SK-N-SH (cell line): ENCODE measurements at regions not wholly inside any gene's neighbourhood (a gene's known extent, or its start where the extent isn't known, plus 50 kb on each side); places are given as distances from the start of the nearest gene placed in this dataset.

Source experiments
- CTCF ChIA-PET: fragments of 300-600, 350-600 bp; formaldehyde crosslinking; extraction: SDS; loops from one replicate; lab custom pipeline; 2021; lab: Yijun Ruan, JAX
- POLR2A ChIA-PET: fragments of 350-600 bp; sonication (Branson Sonifier 250); formaldehyde crosslinking; extraction: SDS; loops from one replicate; lab custom pipeline; 2020; ENCODE audit warnings: antibody characterized with exemption, inconsistent platforms; lab: Yijun Ruan, JAX
- DNase-seq: peaks from one replicate; pipeline ENCODE4 v3.0.0; 2012
- H2AFZ ChIP-seq: fragments of 200-600 bp; sonication (generic); 2 replicates; pipeline ENCODE4 v1.8.1; 2016; ENCODE audit warnings: antibody characterized with exemption, mild to moderate bottlenecking, low read depth
- H3F3A ChIP-seq: fragments of 200-600 bp; sonication (generic); replicated peaks from 2 replicates; pipeline ENCODE3; 2016; ENCODE audit warnings: antibody characterized with exemption, mild to moderate bottlenecking; ENCODE audit not compliant: insufficient read depth
- H3K27ac ChIP-seq, 2 experiments: fragments of 200-500 bp in 1 of 2; fragments of 200-600 bp in 1 of 2; sonication (Bioruptor generic) in 1 of 2; sonication (generic), shearing (Covaris generic) in 1 of 2; 2 replicates each; pipeline versions ENCODE4 v1.5.1 to v1.6.1; 2014 to 2016; ENCODE audit warnings: low read depth in 2 of 2, inconsistent platforms in 1 of 2, low read length in 1 of 2, mild to moderate bottlenecking in 1 of 2, mixed read lengths in 1 of 2
- H3K27me3 ChIP-seq: fragments of 200-600 bp; sonication (generic), shearing (Covaris generic); 2 replicates; pipeline ENCODE4 v1.6.1; 2016; ENCODE audit warnings: mixed run types; ENCODE audit not compliant: insufficient read depth
- H3K36me3 ChIP-seq, 2 experiments: fragments of 200-500 bp in 1 of 2; fragments of 200-600 bp in 1 of 2; sonication (Bioruptor generic) in 1 of 2; sonication (generic) in 1 of 2; replicated peaks in 1 of 2; 2 replicates each; pipeline versions ENCODE3 to v1.5.1; 2014 to 2016; ENCODE audit warnings: low read length in 1 of 2, mild to moderate bottlenecking in 1 of 2; ENCODE audit not compliant: insufficient read depth in 2 of 2, control insufficient read depth in 1 of 2
- H3K4me1 ChIP-seq, 2 experiments: fragments of 200-500 bp in 1 of 2; fragments of 200-600 bp in 1 of 2; sonication (Bioruptor generic) in 1 of 2; sonication (generic), shearing (Covaris generic) in 1 of 2; 2 replicates each; pipeline versions ENCODE4 v1.5.1 to v1.6.1; 2014 to 2016; ENCODE audit warnings: low read depth in 1 of 2, low read length in 1 of 2, mixed run types in 1 of 2; ENCODE audit not compliant: insufficient read depth in 2 of 2, control insufficient read depth in 1 of 2
- H3K4me2 ChIP-seq: fragments of 200-600 bp; sonication (generic), shearing (Covaris generic); 2 replicates; pipeline ENCODE4 v1.6.1; 2017; ENCODE audit warnings: mixed run types
- H3K4me3 ChIP-seq, 2 experiments: fragments of 200-500 bp in 1 of 2; fragments of 200-600 bp in 1 of 2; sonication (Bioruptor generic) in 1 of 2; sonication (generic), shearing (Covaris generic) in 1 of 2; 2 replicates each; pipeline versions ENCODE4 v1.5.1 to v1.8.1; 2014 to 2016; ENCODE audit warnings: low read depth in 2 of 2, inconsistent platforms in 1 of 2, low read length in 1 of 2, mild to moderate bottlenecking in 1 of 2, mixed read lengths in 1 of 2, moderate library complexity in 1 of 2
- H3K79me2 ChIP-seq: fragments of 200-600 bp; sonication (generic); 2 replicates; pipeline ENCODE4 v1.8.1; 2017; ENCODE audit warnings: mild to moderate bottlenecking; ENCODE audit not compliant: insufficient read depth
- H3K9ac ChIP-seq: fragments of 200-600 bp; sonication (generic); 2 replicates; pipeline ENCODE4 v1.6.1; 2017; ENCODE audit warnings: mixed run types
- H3K9me2 ChIP-seq: fragments of 200-600 bp; sonication (generic); 2 replicates; pipeline ENCODE4 v1.6.1; 2017; ENCODE audit warnings: mixed run types
- H3K9me3 ChIP-seq: fragments of 200-600 bp; sonication (generic); 2 replicates; pipeline ENCODE4 v1.6.1; 2017; ENCODE audit warnings: mixed run types, mild to moderate bottlenecking, moderate library complexity
- H4K20me1 ChIP-seq: fragments of 200-600 bp; sonication (generic); 2 replicates; pipeline ENCODE4 v1.6.1; 2017; ENCODE audit warnings: mild to moderate bottlenecking, mixed run types; ENCODE audit not compliant: insufficient read depth
- CHD2 ChIP-seq: fragments of 150-350 bp; IDR thresholded peaks from 2 replicates; pipeline ENCODE4 v1.6.1; 2018; ENCODE audit warnings: low read length; ENCODE audit not compliant: partially characterized antibody
- ELF1 ChIP-seq: IDR thresholded peaks from 2 replicates; pipeline ENCODE4 v1.4.0; 2012
- FOXM1 ChIP-seq: IDR thresholded peaks from 2 replicates; pipeline ENCODE4 v1.4.0; 2012; ENCODE audit warnings: low read depth, mild to moderate bottlenecking
- GABPA ChIP-seq: IDR thresholded peaks from 2 replicates; pipeline ENCODE4 v1.4.0; 2012; ENCODE audit warnings: low read depth, mild to moderate bottlenecking
- GATA2 ChIP-seq: sonication (generic); formaldehyde crosslinking; IDR thresholded peaks from 2 replicates; pipeline ENCODE4 v1.5.0; 2020; ENCODE audit warnings: mild to moderate bottlenecking, missing genetic modification reagents
- MXI1 ChIP-seq: IDR thresholded peaks from 2 replicates; pipeline ENCODE4 v1.6.1; 2012; ENCODE audit warnings: mild to moderate bottlenecking, low read depth, low read length, improper control_type of control experiment
- NRF1 ChIP-seq: IDR thresholded peaks from 2 replicates; pipeline ENCODE4 v1.6.1; 2012; ENCODE audit warnings: low read depth, mild to moderate bottlenecking, low read length
- RAD21 ChIP-seq: IDR thresholded peaks from 2 replicates; pipeline ENCODE4 v1.6.1; 2012; ENCODE audit warnings: mild to moderate bottlenecking, low read length
- RCOR1 ChIP-seq: fragments of 150-350 bp; IDR thresholded peaks from 2 replicates; pipeline ENCODE4 v1.6.1; 2017; ENCODE audit warnings: antibody characterized with exemption, low read length
- RXRA ChIP-seq: IDR thresholded peaks from 2 replicates; pipeline ENCODE4 v1.4.0; 2012; ENCODE audit warnings: low read depth, mild to moderate bottlenecking, borderline replicate concordance
- SIN3A ChIP-seq: IDR thresholded peaks from 2 replicates; pipeline ENCODE4 v1.6.1; 2012; ENCODE audit warnings: low read depth, mild to moderate bottlenecking, low read length, moderate library complexity, borderline replicate concordance
- TCF12 ChIP-seq: IDR thresholded peaks from 2 replicates; pipeline ENCODE4 v1.4.0; 2012
- TEAD4 ChIP-seq: IDR thresholded peaks from 2 replicates; pipeline ENCODE4 v1.4.0; 2012; ENCODE audit warnings: mild to moderate bottlenecking, borderline replicate concordance; ENCODE audit not compliant: insufficient read depth
- YY1 ChIP-seq: IDR thresholded peaks from 2 replicates; pipeline ENCODE4 v1.4.0; 2012; ENCODE audit warnings: low read depth, mild to moderate bottlenecking
- WGBS: methylation state at CpG from one replicate; pipeline ENCODE4 v1.1.6; 2017; ENCODE audit warnings: low lambda C conversion rate; 5-methylcytosine and 5-hydroxymethylcytosine counted together
- TF ChIP-seq, protein P1 (sequence below): fragments of 150-350 bp; IDR thresholded peaks from 2 replicates; pipeline ENCODE4 v1.6.1; 2017; ENCODE audit warnings: antibody characterized with exemption, low read length, low read depth, borderline replicate concordance
- TF ChIP-seq, protein P2 (sequence below): fragments of 200-600 bp; sonication (generic); IDR thresholded peaks from 2 replicates; pipeline ENCODE4 v1.6.1; 2017; ENCODE audit warnings: antibody characterized with exemption, mild to moderate bottlenecking, moderate library complexity

DNA sequence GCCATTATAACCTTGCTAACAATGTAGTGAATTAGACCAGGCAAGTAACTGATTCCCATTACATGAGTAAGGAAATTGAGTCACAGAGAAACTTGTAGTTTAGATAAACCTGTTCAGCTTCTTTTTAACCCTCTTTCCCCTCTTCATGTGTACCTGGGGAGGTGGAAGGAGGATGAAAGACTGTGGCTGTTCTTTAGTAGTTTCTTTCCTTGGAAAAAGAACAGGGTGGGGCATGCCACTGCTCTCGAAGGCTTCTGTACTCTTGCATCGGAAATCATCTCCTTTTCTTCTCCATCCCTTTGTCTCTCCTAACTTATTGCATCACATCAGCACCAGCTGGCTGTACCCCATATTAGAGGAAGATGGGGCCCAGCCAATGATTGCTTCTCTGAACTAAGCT lies 171.4 kb downstream of the PPARGC1A start:
- Histone ChIP-seq H3K4me1 (no peaks in the 10 kb centered on the region), H3K4me2 (no peak overlapping the region), H3K36me3 (no peaks in the 10 kb centered on the region), H3F3A (no peaks in the 10 kb centered on the region), H3K9me3 (no peaks in the 10 kb centered on the region), H3K27me3 (no peaks in the 10 kb centered on the region), H3K9me2 (no peaks in the 10 kb centered on the region), H3K79me2 (no peaks in the 10 kb centered on the region), H3K27ac (no peak overlapping the region), H2AFZ (no peak overlapping the region), H3K9ac (no peak overlapping the region), H3K4me3 (no peak overlapping the region), H4K20me1 (no peaks in the 10 kb centered on the region)
- TF ChIP-seq RXRA (no peak), GATA2 (CRISPR knock-in tag) (no peak), TCF12 (no peak), FOXM1 (no peak), GABPA (no peak), MXI1 (no peak), YY1 (no peak), TEAD4 (no peak), ELF1 (no peak), CHD2 (no peak), RAD21 (no peak), SIN3A (no peak), RCOR1 (no peak)
- TF ChIP-seq, protein P1, sequence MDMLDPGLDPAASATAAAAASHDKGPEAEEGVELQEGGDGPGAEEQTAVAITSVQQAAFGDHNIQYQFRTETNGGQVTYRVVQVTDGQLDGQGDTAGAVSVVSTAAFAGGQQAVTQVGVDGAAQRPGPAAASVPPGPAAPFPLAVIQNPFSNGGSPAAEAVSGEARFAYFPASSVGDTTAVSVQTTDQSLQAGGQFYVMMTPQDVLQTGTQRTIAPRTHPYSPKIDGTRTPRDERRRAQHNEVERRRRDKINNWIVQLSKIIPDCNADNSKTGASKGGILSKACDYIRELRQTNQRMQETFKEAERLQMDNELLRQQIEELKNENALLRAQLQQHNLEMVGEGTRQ, result no peak
- DNase-seq, result no peak
- ChIA-PET CTCF (interaction anchor here (0.6 to 1.5 kb wide), 3 partner anchors 11 to 682 kb away, joined by 3 to 9 read pairs (median 3); no protein-coding TSS in a partner anchor), POLR2A (no interaction called here)
- WGBS, result 58% methylated on average over 2 of the region's 2 CpGs

DNA sequence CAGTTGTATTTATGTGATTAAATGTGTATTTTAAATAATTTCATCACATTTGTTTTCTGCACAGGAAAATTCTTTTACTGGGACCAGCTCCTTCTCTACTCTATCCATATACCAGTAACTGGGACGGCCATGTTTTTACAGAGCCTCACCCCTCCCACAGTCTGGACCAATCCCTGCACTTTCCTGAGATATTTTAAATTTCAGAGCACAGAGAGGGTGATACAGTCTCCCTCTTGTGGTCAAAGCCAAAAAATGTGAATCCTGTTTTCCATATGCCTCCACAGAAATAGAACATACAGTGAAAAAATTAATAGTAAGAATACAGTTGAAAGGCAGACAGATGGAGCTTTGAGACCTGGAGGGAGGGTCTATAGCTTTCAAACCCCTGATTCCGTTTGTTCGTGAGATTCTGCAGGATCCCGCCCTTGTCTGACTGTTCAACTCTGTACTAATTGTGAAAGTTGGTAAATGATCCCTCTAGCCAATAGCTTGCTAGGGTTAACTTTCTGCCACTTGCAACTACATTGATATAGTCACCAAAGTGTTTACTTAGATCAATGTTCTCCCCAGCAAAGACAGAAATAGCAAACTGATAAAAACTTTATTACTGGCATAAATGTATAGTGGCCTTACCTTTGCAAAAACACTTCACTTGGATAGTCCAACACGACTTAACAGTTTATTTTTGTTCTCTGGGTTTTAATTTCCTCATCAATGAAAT lies 172.2 kb downstream of the PPARGC1A start:
- CTCF ChIA-PET, result interaction anchor here (0.6 to 1.5 kb wide), 4 partner anchors 12 to 683 kb away, joined by 3 to 9 read pairs (median 3); no protein-coding TSS in a partner anchor
- peak; percentile 32; the same call in 1 of the 2 replicates for TF ChIP-seq RAD21
- TF ChIP-seq NRF1, result no peak
- TF ChIP-seq, protein P2, sequence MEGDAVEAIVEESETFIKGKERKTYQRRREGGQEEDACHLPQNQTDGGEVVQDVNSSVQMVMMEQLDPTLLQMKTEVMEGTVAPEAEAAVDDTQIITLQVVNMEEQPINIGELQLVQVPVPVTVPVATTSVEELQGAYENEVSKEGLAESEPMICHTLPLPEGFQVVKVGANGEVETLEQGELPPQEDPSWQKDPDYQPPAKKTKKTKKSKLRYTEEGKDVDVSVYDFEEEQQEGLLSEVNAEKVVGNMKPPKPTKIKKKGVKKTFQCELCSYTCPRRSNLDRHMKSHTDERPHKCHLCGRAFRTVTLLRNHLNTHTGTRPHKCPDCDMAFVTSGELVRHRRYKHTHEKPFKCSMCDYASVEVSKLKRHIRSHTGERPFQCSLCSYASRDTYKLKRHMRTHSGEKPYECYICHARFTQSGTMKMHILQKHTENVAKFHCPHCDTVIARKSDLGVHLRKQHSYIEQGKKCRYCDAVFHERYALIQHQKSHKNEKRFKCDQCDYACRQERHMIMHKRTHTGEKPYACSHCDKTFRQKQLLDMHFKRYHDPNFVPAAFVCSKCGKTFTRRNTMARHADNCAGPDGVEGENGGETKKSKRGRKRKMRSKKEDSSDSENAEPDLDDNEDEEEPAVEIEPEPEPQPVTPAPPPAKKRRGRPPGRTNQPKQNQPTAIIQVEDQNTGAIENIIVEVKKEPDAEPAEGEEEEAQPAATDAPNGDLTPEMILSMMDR, result peak; percentile 57
- no peak for TF ChIP-seq TEAD4
- peak; percentile 39; the same call in 1 of the 2 replicates for TF ChIP-seq YY1
- TF ChIP-seq, all 33 proteins: peak for 3
- no peaks in the 10 kb centered on the region for H3K79me2 ChIP-seq
- peak; percentile 65 for DNase-seq
- no peak overlapping the region for H3K9ac ChIP-seq
- H3K4me2 ChIP-seq, result no peak overlapping the region
- H3K4me3 ChIP-seq, result no peak overlapping the region
- H3F3A ChIP-seq, result no peaks in the 10 kb centered on the region
- H3K9me2 ChIP-seq, result no peaks in the 10 kb centered on the region
- no peak overlapping the region for H2AFZ ChIP-seq
- WGBS, result 45% methylated on average over 5 of the region's 5 CpGs
- no peaks in the 10 kb centered on the region for H3K36me3 ChIP-seq
- POLR2A ChIA-PET, result no interaction called here
- H4K20me1 ChIP-seq, result no peaks in the 10 kb centered on the region
- H3K4me1 ChIP-seq, result no peaks in the 10 kb centered on the region
- H3K27ac ChIP-seq, result no peak overlapping the region
- no peaks in the 10 kb centered on the region for H3K27me3 ChIP-seq
- H3K9me3 ChIP-seq, result no peaks in the 10 kb centered on the region
